ENCODE measurements at regions not wholly inside any gene's neighbourhood (a gene's known extent, or its start where the extent isn't known, plus 50 kb on each side); places are given as distances from the start of the nearest gene placed in this dataset.

DNA sequence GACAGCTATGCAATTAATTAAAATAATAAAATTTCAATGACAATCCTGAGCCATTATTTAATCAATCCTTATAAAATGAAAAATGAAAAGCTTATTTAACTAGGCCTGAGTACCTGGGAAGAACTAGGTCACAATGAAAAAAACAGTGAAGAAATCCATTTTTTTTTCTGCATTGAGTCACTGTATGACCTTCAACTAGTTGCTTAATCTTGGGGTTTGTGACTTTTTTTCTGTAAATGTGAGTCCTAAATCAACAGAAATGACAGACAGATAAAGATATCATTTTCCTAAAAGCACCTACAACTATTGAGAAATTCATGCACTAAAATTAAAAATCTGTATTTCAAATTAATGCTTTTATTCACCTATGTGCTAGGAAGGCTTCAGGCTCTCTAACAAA, 96.8 kb downstream of the TMEM26 start:
- no peak for DNase-seq (ENCODE audit: low spot score)

DNA sequence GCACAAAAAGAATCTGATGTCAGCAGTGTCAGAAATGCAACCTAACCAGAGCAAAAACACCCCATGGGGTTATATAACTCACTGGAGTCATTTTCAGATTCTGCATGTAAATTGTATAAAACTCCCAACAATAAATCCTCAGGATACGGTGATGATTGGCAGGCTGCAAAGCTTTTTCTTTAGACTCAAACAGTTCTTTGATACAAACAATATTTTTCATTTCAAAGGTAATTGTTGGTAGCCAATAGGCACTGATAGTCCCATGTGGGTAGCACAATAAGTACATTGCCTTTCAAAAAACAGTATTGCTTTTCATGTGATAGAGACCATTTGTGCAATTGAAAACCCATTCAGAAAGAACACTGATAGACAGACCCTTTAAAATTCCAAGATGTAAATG, 98.0 kb downstream of the TMEM26 start:
- DNase-seq (ENCODE audit: low spot score): no peak

DNA sequence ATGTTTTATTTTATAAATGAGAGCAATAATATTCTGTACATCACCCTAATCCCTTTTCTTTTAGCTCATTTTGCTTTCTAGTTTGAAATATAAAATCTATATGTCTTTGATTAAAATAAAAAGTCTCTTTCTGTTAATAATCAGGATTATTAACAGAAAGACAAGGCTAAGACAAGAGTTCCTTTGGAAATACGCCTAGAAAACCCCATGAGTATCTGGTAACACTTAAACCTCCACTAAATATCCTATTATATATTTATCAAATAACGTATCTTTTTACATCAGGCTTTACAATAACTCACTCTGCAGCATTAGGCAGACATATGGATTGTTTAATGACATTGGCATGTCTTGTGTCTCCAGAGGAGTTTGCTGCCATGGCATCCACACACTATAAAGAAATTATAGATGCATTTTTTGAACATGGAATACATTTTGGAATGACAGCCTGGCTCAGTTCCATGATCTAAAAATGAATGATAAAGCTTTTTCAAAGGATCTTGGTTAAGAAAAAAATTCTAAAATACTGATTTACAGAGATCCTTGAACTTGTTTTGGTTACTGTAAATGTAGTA, 98.7 kb downstream of the TMEM26 start:
- no peak for DNase-seq (ENCODE audit: low spot score)

DNA sequence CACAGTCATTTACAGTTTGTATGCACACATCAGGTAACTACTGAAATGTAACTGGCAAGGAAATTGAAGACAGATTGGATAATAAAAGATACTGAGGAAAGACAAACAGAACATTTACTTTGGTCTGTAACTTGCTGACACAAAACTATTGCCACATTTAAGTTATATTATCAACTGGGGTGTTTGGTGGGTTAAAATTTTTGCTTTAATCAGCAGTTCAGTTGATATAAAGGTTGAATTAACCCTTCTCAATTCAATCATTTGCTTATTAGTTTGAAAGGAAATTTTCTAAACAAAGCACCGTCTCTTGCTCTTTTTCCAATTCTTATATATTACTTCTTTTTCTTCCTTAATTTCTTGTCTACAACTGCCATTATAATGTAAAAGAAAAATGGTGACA, 102.4 kb downstream of the TMEM26 start:
- no peak for DNase-seq (ENCODE audit: low spot score)

DNA sequence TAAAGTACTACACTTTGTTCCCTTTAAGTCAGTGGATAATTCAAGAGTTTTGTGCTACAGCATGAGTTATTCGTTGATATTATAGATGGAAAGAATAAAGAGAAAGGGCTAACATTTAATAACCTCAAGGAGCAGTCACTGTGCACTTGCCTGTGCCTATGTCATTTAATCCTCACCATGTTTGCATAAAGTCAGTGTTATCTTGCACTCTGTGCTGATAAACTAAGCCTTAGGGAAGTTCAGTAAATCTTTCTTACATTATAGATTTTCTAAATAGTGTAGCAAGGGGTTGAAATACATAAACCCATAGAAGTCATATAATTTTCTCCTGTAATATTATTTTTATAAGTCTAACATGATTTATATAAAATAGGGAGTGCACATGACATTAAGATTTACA, 103.1 kb downstream of the TMEM26 start:
- no peak for DNase-seq (ENCODE audit: low spot score)

DNA sequence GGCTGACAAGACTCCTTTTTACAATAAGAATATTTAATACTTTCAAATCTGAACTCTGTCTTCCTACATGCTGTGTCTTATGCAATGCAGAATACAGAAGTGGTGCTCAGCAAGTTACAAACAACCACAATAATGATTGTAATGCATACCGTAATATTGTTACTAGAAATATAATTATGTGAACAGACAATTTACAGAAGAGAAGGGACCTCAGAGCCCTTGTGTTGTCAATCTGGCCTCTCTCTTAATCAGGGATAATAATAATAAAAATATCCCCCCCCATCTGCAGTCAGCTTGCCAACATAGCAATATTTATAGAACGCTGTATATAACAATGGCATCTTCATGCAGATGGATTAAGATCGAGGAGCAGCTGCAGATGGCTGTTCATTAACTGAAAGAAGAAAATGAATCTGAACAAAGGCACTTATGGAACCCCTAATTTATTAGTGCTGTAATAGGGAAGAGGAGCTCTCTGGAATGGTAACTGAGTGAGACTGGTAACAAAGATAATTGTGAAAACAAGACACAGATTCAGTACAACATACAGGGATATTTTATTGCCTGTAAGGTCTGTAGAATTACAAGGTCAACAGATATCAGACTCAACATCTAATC, 106.3 kb downstream of the TMEM26 start:
- no peak for DNase-seq (ENCODE audit: low spot score)

DNA sequence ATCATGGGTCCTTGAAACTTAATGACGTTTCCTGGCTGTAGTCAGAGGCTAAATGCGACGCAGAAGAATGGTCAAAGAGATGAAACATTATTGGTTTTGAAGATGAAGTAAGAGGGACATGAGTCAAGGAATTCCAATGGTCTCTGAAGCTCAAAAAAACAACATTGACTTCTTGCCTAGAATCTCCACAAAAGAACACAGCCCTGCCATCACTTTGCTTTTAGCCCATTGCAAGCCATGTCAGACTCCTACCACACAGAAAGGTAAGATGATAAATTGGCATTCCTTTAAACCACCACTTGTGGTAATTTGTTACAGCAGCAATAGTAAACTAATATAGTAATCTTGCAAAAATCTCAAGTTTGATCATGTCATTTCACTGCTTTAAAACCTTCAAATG, 109.4 kb downstream of the TMEM26 start:
- no peak for DNase-seq (ENCODE audit: low spot score)

DNA sequence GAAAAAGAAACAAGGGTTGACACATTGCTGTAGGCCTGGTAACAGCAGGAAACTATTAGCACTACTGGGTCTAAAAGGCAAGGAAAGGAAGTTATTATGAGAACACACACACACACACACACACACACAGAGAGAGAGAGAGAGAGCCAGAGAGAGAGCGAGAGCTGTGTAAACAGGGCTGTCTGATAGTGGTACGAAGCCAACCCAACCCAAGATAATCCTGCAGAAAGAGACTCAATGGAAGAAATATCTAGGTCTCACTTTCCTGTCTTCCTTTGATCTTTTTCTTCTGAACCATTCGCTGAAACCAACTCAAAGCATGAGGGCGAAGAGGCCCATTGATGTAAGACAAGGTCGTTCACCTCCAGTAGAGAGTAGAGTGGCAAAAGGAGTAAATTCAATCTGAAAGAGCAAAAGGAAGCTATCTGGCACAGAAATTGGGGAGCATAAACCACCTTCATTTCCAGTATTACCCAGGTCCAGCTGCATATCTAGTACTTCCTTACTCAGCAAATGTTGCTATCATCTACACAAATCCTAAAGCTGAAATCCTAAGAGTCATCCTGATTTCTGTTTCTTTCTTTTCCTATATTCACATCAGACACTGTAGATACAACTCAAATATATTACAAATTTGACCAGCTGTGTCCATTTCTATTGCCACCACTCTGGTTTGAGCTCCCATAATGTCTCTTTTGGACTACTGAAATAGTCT, 110.2 kb downstream of the TMEM26 start:
- DNase-seq (ENCODE audit: low spot score): no peak

DNA sequence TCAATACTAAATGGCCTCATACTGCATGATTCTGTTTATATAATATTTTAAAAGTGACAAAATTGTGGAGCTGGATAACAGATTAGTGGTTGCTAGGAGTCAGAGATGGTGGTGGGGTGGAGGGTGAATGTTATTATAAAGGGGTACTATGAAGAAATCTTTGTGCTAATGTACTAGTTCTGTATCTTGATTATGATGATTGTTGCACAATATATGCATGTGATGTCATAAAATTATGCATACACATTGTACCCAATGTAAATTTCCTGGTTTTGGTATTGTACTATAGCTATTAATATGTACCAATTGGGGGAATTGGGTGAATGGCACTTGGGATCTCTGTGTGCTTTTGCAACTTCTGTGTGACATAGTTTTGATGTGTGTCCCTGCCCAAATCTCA, 112.2 kb downstream of the TMEM26 start:
- DNase-seq (ENCODE audit: low spot score): no peak

DNA sequence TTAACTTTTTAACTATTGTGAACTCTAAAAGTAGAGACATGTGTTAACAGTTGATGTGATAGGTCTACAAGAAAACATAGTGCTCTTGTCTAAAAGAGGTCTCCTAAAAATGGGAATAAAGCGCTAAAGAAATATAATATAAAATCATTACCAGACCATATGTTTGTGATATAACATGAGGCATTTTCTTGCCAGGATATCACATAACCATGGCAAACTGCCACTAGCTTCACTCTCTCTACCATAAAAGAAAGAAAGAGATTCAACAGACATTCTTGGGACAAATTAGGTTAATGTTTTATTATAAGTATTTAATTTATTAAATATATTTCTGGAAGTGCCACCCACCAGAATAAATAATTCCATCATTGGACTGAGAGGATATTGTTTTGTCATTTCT, 115.0 kb downstream of the TMEM26 start:
- DNase-seq (ENCODE audit: low spot score): no peak

DNA sequence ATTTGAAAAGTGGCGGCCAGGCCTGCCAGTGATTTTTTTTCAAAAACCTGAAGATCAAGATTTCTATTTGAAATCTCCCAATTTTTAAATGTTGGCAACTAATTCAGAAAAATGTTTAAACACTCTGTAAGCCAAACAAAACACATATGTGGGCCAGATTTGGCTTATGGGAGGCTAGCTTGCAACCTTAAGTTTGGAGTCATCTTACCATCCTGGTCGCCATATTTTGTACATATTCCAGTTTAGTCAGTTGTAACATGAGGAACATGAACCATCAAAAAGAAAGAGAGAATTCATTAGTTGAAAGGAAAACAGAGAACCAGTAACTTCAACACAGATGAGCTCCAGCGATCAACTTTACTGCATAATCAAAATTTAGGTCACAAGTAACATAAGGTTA, 115.4 kb downstream of the TMEM26 start:
- no peak for DNase-seq (ENCODE audit: low spot score)

DNA sequence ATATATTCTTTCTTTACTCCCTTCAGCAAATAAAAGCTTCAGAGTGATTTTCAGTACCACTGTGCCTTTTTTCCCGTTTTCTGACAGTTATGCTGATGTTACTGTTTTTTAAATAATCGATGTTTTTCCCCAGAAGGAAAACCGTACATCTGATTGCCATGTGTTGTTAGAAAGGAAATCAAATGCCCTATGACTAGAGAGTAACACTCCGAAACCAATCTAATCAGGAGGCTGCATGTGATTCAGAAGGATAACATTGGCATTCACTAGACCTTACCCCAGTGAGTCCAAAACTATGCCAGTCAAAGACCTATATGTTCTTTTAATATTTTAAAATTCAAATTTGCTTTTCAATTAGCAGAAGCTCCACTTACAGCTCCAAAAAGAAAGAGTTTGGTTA, 116.3 kb downstream of the TMEM26 start:
- no peak for DNase-seq (ENCODE audit: low spot score)

DNA sequence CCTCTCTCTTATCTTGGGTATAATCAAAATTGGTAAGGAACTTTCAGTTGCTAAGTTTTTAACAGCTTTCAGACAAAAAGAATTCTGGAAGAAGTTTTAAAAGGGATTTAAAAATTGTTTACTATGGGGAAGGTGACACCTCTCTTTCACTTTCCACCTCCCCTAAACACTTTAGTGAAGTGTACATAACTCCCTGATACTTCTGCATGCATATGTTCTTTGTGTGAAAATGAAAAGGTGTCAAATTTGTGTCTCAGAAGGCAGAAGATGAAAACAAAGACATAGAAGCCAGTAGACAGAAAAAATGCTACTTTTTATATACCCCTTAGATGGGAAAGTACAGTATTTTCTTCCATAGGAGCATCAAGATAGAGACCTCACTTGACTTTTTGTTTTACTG, 117.8 kb downstream of the TMEM26 start:
- no peak for DNase-seq (ENCODE audit: low spot score)

DNA sequence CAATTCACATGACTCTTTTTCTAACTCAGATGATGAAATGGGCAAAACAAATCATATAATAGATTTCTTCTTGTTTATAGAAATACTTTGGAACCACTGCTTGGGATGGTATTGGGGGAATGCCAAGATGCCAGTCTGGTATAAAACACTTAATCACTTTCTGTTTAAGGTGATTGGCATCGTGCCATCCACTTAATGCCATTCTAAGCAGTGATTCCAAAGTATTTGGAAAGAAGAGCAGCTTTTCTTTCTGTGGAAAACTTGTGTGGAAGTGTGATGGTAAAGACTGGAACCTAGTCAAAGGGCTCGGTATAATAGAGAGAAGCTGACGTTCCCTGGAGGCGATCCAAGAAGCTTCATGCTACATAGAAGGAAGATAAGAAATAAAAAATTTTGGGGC, 120.6 kb downstream of the TMEM26 start:
- no peak for DNase-seq (ENCODE audit: low spot score)

DNA sequence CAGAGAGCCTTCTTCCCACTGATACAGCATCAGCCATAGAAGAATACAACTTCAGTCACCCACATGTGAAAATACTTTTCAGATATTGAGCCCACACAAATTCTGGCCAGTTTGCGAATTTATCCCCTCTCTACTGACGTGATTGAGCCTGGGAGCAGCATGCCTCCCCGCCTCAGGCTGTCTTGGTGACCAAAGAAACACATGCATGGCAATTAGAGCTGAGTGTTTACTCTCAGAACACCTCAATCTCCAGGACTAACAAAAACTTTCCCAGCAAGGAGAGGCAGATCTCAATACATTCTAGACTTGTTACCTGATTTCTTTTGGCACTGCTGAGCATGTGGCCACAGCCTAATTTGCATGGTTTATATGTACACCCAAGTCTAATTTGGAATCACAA, 122.5 kb downstream of the TMEM26 start:
- DNase-seq (ENCODE audit: low spot score): no peak

DNA sequence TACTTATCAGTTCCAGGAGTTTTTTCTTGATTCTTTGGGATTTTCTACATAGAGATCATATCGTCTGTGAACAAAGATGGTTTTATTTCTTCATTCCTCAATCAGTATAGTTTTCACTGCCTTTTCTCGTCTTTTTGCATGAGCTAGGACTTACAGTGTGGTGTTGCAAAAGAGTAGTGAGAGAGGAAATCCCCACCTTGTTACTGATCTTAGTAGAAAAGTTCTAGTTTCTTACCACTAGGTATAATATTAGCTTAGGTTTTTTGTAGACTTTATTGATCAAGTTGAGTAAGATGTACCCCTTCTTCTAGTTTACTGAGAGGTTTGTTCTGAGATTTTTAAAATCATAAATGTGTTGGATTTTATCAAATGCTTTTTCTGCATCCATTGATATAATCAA, 123.3 kb downstream of the TMEM26 start:
- no peak for DNase-seq (ENCODE audit: low spot score)

DNA sequence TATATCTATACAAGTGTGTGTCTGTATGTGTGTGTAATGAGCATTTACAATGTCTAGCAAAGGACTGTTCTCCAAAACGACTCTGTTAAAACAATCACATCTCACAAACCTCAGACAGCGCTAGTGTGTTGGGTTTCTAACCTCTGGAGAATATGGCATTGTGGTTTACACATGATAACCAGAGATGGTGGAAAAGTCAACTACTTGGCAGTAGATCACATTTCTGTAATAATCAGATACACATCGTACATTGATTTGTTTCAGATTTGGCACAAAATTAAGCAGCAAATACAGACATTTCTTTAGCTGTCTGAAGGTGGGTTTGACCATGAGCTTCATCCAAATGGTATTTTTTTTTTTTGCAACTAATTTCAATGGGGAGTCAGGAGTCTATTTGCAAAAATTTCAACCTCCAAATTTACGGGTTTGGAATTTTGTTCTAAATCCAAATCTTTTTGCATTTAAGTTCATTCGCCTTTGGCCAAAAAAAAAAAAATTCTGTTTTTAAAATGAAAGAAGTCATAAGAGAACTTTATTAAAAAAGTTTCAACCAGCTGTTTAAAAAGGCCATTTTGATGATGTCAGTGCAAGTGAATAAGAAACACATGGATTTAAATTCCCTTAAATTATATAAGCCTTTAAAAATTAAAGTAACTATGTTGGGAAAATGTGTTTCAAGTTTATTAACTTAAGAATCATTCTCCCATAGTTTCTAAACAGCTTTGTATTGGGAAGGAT, 127.8 kb downstream of the TMEM26 start:
- DNase-seq (ENCODE audit: low spot score): no peak

DNA sequence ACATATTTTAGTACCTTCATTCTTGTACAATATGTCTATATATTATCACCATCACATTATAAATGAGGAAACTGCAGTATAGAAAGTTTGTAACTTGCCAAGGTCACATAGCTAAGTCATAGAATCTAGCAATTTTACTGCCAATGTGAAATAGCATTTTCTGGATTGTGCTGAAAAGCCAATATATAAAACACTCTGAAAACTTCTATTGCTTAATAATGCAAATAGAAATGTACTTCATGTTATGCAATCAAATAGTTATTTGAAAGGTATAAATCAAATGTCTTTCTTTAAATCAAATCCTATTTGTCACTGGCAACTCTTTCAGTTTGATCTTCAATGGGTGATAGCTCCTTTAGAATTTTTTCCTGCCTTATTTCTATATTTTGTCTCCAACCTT, 129.5 kb downstream of the TMEM26 start:
- DNase-seq (ENCODE audit: low spot score): no peak

DNA sequence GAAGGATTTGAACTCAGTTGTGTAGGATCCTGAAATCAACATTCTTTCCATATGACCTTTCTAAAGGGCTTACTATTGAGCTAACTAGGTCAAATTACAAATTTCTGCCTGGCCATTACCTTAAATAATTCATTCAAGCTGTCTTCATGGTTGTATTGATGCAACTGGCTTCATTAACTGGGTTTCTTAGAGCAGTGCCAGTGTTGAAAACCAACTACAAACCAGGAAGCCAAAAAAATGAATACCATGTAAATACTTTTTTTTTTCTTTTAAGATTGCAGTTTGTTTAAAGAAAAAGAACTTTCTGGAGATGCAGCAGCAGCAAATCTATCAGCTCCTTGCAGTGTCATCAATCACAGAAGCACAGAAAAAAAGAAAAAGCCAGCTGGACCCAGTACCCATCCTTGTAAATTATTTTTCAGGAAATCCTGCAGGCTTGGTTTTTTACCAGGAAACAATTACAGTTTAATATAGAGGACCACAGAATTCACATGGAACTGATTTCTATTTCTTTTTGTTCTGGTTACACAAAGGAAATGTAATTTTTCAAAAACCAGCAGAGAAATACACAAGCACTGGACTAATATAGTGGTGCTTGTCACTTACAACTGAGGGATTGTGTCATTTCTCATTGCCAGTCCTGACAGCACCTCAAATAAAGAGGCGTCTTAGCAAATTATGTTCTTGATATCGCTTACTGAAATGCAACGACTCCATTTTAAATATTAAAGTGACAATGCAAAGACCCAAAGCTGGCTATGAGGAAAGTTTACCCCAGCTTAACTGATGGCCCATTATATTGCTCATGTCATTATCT, 131.9 kb downstream of the TMEM26 start:
- no peak for DNase-seq (ENCODE audit: low spot score)

DNA sequence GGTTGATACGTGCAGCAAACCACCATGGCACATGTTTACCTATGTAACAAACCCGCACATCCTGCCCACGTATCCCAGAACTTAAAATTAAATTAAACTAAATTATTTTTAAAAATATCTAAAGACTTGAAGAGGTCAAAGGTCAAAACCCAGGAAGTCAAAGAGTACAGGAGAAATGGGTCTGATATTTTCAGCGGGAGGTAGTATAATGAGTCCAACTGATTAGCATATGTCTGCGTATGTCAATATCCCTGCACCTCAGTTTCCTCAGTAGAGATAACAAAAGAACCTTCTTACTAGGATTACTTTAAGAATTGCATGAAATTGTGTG, 133.0 kb downstream of the TMEM26 start:
- no peak for DNase-seq (ENCODE audit: low spot score)

DNA sequence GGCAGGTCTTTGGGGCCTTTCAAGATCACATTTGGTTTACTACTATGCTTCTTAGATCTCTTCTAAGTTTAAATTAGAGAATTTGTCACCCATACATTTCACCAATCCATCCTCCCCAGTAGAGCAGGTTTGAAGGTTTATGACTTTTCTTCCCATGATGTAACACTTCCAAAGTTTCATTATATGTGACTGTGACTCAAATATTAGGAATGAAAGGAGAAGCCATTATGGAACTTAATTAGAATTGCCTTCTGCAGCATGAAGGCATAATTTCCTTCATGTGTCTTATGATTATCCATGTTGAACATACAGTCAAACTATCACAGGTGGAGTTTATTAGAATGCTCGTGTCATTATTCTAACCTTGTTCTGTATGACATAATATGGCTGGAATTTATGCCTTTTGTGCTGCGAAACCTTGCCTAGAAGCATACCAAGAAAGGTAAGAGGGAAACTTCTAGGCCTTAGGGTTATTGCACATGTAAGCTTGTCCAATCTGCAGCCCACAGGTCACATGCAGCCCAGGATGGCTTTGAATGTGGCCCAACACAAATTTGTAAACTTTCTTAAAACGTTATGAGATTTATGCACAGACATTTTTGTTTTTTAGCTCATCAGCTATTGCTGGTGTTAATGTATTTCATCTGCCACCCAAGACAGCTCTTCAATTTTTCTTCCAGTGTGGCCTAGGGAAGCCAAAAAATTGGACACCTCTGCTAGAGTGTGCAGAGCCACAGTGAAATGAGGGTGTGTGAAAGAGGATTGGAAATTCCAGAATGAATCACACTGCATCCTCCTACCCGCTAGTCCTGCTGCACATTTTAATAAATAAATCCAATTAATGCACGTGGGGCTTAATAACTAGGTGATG, 133.6 kb downstream of the TMEM26 start:
- no peak for DNase-seq (ENCODE audit: low spot score)

Measured in hematopoietic multipotent progenitor cell treated with erythropoietin and hydrocortisone succinate and interleukin-3 and kit ligand, for 15 days (in vitro differentiated cells).